Thoracic aorta (tissue), 2 donors: ENCODE measurements at regions not wholly inside any gene's neighbourhood (a gene's known extent, or its start where the extent isn't known, plus 50 kb on each side); places are given as distances from the start of the nearest gene placed in this dataset.

Experiments
- ATAC-seq: fragments of 150-250 bp; one replicate; pipeline ENCODE4 v1.8.0; 2017; ENCODE audit warnings: low read depth; ENCODE audit not compliant: insufficient number of reproducible peaks, low FRiP score
- DNase-seq: peaks from one replicate; pipeline ENCODE4 v3.0.0-alpha.2; 2020; ENCODE audit warnings: low spot score
- H3K27ac ChIP-seq, 2 donors: fragments of 200-600 bp; sonication (generic); 1 replicate in 1 of 2; 2 replicates in 1 of 2; pipeline ENCODE4 v1.5.1; 2016; ENCODE audit warnings: mild to moderate bottlenecking in 2 of 2, moderate library complexity in 2 of 2
- H3K27me3 ChIP-seq: fragments of 200-600 bp; sonication (generic); replicated peaks from 2 replicates; pipeline ENCODE4 v1.6.0; 2016; ENCODE audit warnings: mild to moderate bottlenecking; ENCODE audit not compliant: insufficient read depth
- H3K36me3 ChIP-seq: fragments of 200-600 bp; sonication (generic); one replicate; pipeline ENCODE4 v1.5.1; 2016
- H3K4me1 ChIP-seq, 2 donors: fragments of 200-600 bp; sonication (generic); 1 replicate in 1 of 2; 2 replicates in 1 of 2; pipeline versions ENCODE4 v1.5.1 to v1.6.0; 2016; ENCODE audit warnings: low read depth in 2 of 2, mild to moderate bottlenecking in 1 of 2; ENCODE audit not compliant: control insufficient read depth in 1 of 2
- H3K4me3 ChIP-seq: fragments of 200-600 bp; sonication (generic); 2 replicates; pipeline ENCODE4 v1.5.1; 2016; ENCODE audit warnings: mild to moderate bottlenecking
- H3K9me3 ChIP-seq: fragments of 200-600 bp; sonication (generic); 2 replicates; pipeline ENCODE4 v1.5.1; 2016
- CTCF ChIP-seq: fragments of 200-600 bp; sonication (generic); IDR thresholded peaks from one replicate; pipeline ENCODE4 v1.5.1; 2019; ENCODE audit warnings: antibody characterized with exemption

- no peak for DNase-seq
- no peak for ATAC-seq
- no peak overlapping the region for H3K4me3 ChIP-seq
- H3K9me3 ChIP-seq, result no peaks in the 10 kb centered on the region
- H3K4me1 ChIP-seq, result peaks cover 0 to 4% of the 10 kb centered on the region in 2 donors
- H3K27ac ChIP-seq, result no peak overlapping the region
- no peaks in the 10 kb centered on the region for H3K36me3 ChIP-seq
- H3K27me3 ChIP-seq, result no peaks in the 10 kb centered on the region
- no peak for TF ChIP-seq CTCF
Measured at GRCh38 chr5:91495699-91496098, 112.6 kb upstream of the ARRDC3 start.

GRCh38 chr5:91494447-91494996 lies 111.4 kb upstream of the ARRDC3 start:
- no peaks in the 10 kb centered on the region for H3K36me3 ChIP-seq
- no peak overlapping the region for H3K27ac ChIP-seq
- no peaks in the 10 kb centered on the region for H3K27me3 ChIP-seq
- DNase-seq, result no peak
- ATAC-seq, result no peak
- no peaks in the 10 kb centered on the region for H3K9me3 ChIP-seq
- peaks cover 0 to 4% of the 10 kb centered on the region in 2 donors for H3K4me1 ChIP-seq
- no peak overlapping the region for H3K4me3 ChIP-seq
- TF ChIP-seq CTCF, result no peak

- TF ChIP-seq CTCF, result no peak
- peaks cover 0 to 4% of the 10 kb centered on the region in 2 donors for H3K4me1 ChIP-seq
- no peaks in the 10 kb centered on the region for H3K27me3 ChIP-seq
- no peak overlapping the region for H3K4me3 ChIP-seq
- no peaks in the 10 kb centered on the region for H3K36me3 ChIP-seq
- no peak overlapping the region for H3K27ac ChIP-seq
- no peak for DNase-seq
- ATAC-seq, result no peak
- no peaks in the 10 kb centered on the region for H3K9me3 ChIP-seq
Measured at GRCh38 chr5:91493086-91493485, 110.0 kb upstream of the ARRDC3 start.

GRCh38 chr5:91491229-91491628 lies 108.1 kb upstream of the ARRDC3 start:
- H3K9me3 ChIP-seq, result no peaks in the 10 kb centered on the region
- H3K27me3 ChIP-seq, result no peaks in the 10 kb centered on the region
- no peak overlapping the region for H3K4me3 ChIP-seq
- H3K27ac ChIP-seq, result no peak overlapping the region
- no peaks in the 10 kb centered on the region for H3K36me3 ChIP-seq
- no peak for DNase-seq
- no peak for TF ChIP-seq CTCF
- peaks cover 0 to 4% of the 10 kb centered on the region in 2 donors for H3K4me1 ChIP-seq
- no peak for ATAC-seq

- H3K27ac ChIP-seq, result no peak overlapping the region
- H3K4me3 ChIP-seq, result no peak overlapping the region
- H3K27me3 ChIP-seq, result no peaks in the 10 kb centered on the region
- no peak for DNase-seq
- no peak for ATAC-seq
- no peaks in the 10 kb centered on the region for H3K36me3 ChIP-seq
- no peaks in the 10 kb centered on the region for H3K9me3 ChIP-seq
- no peak for TF ChIP-seq CTCF
- H3K4me1 ChIP-seq, result peaks cover 0 to 4% of the 10 kb centered on the region in 2 donors
Measured at GRCh38 chr5:91490316-91490715, 107.2 kb upstream of the ARRDC3 start.
